Activated CD8-positive, alpha-beta T cell treated with anti-CD3 and anti-CD28 coated beads for 36 hours (primary cell): ENCODE measurements at regions not wholly inside any gene's neighbourhood (a gene's known extent, or its start where the extent isn't known, plus 50 kb on each side); places are given as distances from the start of the nearest gene placed in this dataset.
"Not testable (repeated sequence)": the region's sequence is repeated elsewhere in the genome, so short reads cannot be mapped to it uniquely, and the experiment has no call there.

Experiments
- ATAC-seq: fragments of 200-7000 bp; cut with Tn5 transposase; one replicate; pipeline ENCODE4 v1.10.0; 2021; ENCODE audit warnings: mild to moderate bottlenecking, moderate library complexity
- CTCF ChIA-PET: fragments of 350-600 bp; sonication (Branson Sonifier 250); formaldehyde crosslinking; loops from one replicate; lab custom pipeline; 2021; ENCODE audit warnings: antibody characterized with exemption; lab: Charles Lee
- POLR2A ChIA-PET: fragments of 350-600 bp; sonication (Branson Sonifier 250); formaldehyde crosslinking; loops from one replicate; lab custom pipeline; 2021; ENCODE audit warnings: antibody characterized with exemption; lab: Charles Lee
- DNase-seq: peaks from one replicate; pipeline ENCODE4 v3.0.0-alpha.2; 2020
- H3K27ac Mint-ChIP-seq: one replicate; pipeline ENCODE4 v1.8.0; 2021; ENCODE audit warnings: mild to moderate bottlenecking, mixed read lengths
- H3K27me3 Mint-ChIP-seq: one replicate; pipeline ENCODE4 v1.8.0; 2021; ENCODE audit warnings: mixed read lengths
- H3K36me3 Mint-ChIP-seq: one replicate; pipeline ENCODE4 v1.8.0; 2021; ENCODE audit warnings: low read depth, mixed read lengths
- H3K4me1 Mint-ChIP-seq: one replicate; pipeline ENCODE4 v1.8.0; 2021; ENCODE audit warnings: low read depth, mixed read lengths
- H3K4me3 Mint-ChIP-seq: one replicate; pipeline ENCODE4 v1.8.0; 2021; ENCODE audit warnings: mild to moderate bottlenecking, moderate library complexity, mixed read lengths
- H3K9me3 Mint-ChIP-seq: one replicate; pipeline ENCODE4 v1.8.0; 2021; ENCODE audit warnings: mixed read lengths
- intact Hi-C: fragments of 100-400 bp; cut with micrococcal nuclease; formaldehyde crosslinking; loops from one replicate; pipeline ENCODE4 v1.10.0; 2022
- TF ChIP-seq, protein P1 (sequence below): fragments of 200-600 bp; IDR thresholded peaks from one replicate; pipeline ENCODE4 v1.8.0; 2022; ENCODE audit warnings: antibody characterized with exemption, mild to moderate bottlenecking

DNA sequence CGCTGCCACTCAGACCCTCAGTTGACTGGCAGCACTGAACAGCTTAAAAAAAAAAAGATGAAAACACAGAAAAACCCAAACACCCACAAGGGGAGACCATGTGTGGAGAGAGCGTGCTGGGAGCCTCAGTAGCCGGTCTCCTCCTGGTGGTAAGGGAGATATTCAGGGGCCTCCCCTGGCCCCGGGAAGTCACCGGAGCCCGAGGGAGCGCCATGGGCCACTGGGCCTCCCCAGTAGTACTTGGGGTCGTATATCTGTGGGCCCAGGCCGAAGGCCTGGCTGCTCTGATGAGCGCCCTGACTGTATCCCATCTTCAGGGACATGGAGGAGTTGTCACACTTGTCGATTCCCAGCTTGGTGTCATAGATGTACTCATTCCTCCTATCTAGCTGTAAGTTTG lies 145.7 kb upstream of the TEKT4 start:
- TF ChIP-seq, protein P1, sequence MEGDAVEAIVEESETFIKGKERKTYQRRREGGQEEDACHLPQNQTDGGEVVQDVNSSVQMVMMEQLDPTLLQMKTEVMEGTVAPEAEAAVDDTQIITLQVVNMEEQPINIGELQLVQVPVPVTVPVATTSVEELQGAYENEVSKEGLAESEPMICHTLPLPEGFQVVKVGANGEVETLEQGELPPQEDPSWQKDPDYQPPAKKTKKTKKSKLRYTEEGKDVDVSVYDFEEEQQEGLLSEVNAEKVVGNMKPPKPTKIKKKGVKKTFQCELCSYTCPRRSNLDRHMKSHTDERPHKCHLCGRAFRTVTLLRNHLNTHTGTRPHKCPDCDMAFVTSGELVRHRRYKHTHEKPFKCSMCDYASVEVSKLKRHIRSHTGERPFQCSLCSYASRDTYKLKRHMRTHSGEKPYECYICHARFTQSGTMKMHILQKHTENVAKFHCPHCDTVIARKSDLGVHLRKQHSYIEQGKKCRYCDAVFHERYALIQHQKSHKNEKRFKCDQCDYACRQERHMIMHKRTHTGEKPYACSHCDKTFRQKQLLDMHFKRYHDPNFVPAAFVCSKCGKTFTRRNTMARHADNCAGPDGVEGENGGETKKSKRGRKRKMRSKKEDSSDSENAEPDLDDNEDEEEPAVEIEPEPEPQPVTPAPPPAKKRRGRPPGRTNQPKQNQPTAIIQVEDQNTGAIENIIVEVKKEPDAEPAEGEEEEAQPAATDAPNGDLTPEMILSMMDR: no peak
- H3K4me3 Mint-ChIP-seq: no peak overlapping the region

DNA sequence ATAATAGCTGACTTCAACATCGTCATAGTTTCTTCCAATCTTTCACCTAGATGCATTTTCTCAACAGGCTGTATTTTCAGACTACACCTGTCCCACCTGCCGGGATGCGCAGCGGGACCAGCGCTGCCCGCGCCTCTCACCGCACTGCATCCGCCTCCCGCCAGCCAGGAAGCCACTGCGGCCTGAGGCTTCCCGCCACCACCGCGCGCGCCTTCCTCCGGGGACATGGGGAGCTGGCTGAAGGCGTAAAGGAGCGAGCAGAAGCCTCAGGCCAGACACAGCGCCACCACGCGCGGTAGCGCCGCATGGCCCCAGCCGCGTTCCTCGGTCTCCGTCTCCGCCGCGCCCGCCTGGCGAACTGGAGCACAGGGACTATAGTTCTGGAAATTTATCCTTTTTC lies 135.7 kb upstream of the TEKT4 start:
- intact Hi-C loops, H3K36me3 Mint-ChIP-seq, POLR2A ChIA-PET, H3K27me3 Mint-ChIP-seq, CTCF ChIA-PET, ATAC-seq, H3K4me1 Mint-ChIP-seq, H3K27ac Mint-ChIP-seq, H3K9me3 Mint-ChIP-seq, DNase-seq, H3K4me3 Mint-ChIP-seq: not testable (repeated sequence)

More for the DNA sequence above, 145.7 kb upstream of the TEKT4 start:
- Mint-ChIP-seq H3K9me3 (no peaks in the 10 kb centered on the region), H3K4me1 (no peaks in the 10 kb centered on the region), H3K36me3 (no peaks in the 10 kb centered on the region), H3K27me3 (no peaks in the 10 kb centered on the region), H3K27ac (no peak overlapping the region)
- DNase-seq (no peak), ATAC-seq (no peak)
- ChIA-PET POLR2A (no interaction called here), CTCF (no interaction called here)
- intact Hi-C loops: no loop called here

DNA sequence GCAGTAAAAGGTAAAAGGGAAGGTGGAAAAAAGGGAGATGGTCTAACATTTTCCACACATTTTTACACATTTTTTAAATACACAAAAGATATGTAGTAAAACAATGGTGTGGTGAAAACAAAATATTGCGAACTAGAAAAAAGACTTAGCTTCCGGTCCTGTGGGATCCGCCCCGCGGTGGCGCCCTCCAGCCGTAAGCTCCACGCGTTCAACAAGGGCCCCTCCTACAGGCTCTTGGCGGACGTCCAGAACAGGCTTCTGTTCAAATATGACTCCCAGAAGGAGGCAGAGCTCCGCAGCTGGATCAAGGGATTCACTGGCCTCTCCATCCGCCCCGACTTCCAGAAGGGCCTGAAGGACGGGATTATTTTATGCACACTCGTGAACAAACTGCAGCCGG lies 134.1 kb upstream of the TEKT4 start:
- H3K9me3 Mint-ChIP-seq, H3K27ac Mint-ChIP-seq, POLR2A ChIA-PET, H3K36me3 Mint-ChIP-seq, H3K27me3 Mint-ChIP-seq, H3K4me3 Mint-ChIP-seq, DNase-seq, ATAC-seq, H3K4me1 Mint-ChIP-seq, intact Hi-C loops, CTCF ChIA-PET: not testable (repeated sequence)

DNA sequence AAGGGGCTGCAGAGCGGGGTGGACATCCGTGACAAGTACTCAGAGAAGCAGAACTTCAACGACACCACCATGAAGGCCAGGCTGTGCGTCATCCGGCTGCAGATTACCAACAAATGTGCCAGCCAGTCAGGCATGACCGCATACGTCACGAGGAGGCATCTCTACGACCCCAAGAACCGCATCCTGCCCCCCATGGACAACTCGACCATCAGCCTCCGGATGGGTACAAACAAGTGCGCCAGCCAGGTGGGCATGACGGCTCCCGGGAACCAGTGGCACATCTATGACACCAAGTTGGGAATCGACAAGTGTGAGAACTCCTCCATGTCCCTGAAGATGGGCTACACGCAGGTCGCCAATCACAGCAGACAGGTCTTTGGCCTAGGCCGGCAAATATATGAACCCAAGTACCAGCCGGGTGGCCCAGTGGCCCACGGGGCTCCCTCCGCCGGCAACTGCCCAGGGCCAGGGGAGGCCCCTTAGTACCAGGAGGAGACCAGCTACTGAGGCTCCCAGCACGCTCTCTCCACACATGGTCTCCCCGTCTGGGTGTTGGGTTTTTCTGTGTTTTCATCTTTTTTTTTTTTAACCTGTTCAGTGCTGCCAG lies 133.4 kb upstream of the TEKT4 start:
- H3K27me3 Mint-ChIP-seq, intact Hi-C loops: not testable (repeated sequence)

DNA sequence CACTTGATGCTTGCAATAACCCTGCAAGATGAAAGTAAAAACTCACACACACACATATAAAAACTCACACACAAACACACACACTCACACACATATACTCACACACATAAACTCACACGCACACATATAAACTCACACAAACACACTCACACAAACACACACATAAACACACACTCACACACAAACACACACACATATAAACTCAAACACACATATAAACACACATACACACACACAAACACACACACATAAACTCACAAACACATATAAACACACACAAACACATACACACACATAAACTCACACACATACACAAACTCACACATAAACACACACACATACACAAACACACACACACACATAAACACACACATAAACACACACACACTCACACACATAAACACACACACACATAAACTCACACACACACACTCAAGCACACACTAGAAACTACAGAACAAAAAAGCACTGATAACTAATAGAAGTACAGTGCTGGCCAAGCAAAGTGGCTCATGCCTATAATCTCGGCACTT lies 117.7 kb upstream of the TEKT4 start:
- DNase-seq: no peak
- H3K9me3 Mint-ChIP-seq: no peaks in the 10 kb centered on the region
- POLR2A ChIA-PET: no interaction called here
- intact Hi-C loops: no loop called here
- H3K36me3 Mint-ChIP-seq: no peaks in the 10 kb centered on the region
- peaks cover 7% of the 10 kb centered on the region for H3K27me3 Mint-ChIP-seq
- no peaks in the 10 kb centered on the region for H3K4me1 Mint-ChIP-seq
- CTCF ChIA-PET: no interaction called here
- ATAC-seq: no peak
- TF ChIP-seq, protein P1: no peak
- no peak overlapping the region for H3K4me3 Mint-ChIP-seq
- H3K27ac Mint-ChIP-seq: no peak overlapping the region

More for the DNA sequence above, 133.4 kb upstream of the TEKT4 start:
- DNase-seq, CTCF ChIA-PET, H3K27ac Mint-ChIP-seq, H3K9me3 Mint-ChIP-seq, H3K4me1 Mint-ChIP-seq, H3K36me3 Mint-ChIP-seq, H3K4me3 Mint-ChIP-seq, POLR2A ChIA-PET, ATAC-seq: not testable (repeated sequence)

DNA sequence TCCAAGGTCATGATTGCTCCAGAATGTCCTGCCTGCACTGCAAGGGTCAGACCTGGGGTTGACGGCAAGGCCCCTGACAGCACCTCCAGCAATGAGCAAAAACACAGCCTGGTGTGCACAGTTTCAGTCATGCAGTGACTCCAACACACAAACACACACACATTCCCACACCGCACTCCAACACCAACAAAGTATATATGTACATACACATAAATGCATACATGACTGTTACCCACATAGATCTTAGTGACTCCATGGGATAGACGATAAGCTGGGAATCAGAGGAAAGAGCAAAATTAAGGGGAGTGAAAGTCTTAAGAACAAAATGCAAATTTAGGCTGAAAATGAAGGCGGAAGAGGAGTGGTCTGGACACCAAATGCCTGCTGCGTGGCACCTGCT lies 112.7 kb upstream of the TEKT4 start:
- Mint-ChIP-seq H3K4me1 (no peaks in the 10 kb centered on the region), H3K36me3 (no peaks in the 10 kb centered on the region), H3K27ac (no peak overlapping the region), H3K27me3 (peaks cover 1% of the 10 kb centered on the region), H3K4me3 (no peak overlapping the region), H3K9me3 (no peaks in the 10 kb centered on the region)
- no peak for ATAC-seq
- POLR2A ChIA-PET: no interaction called here
- TF ChIP-seq, protein P1: no peak
- no peak for DNase-seq
- CTCF ChIA-PET: no interaction called here
- intact Hi-C loops: no loop called here
